Breast epithelium (tissue), 3 donors: ENCODE measurements at regions not wholly inside any gene's neighbourhood (a gene's known extent, or its start where the extent isn't known, plus 50 kb on each side); places are given as distances from the start of the nearest gene placed in this dataset.

Source experiments
- CTCF ChIP-seq, 3 donors: fragments of 450-650 bp; IDR thresholded peaks; one replicate each; pipeline ENCODE4 v1.5.1; 2016 to 2017; ENCODE audit warnings: antibody characterized with exemption in 3 of 3, mild to moderate bottlenecking in 3 of 3, moderate library complexity in 3 of 3
- POLR2A ChIP-seq: fragments of 450-650 bp; IDR thresholded peaks from one replicate; pipeline ENCODE4 v1.6.1; 2016; ENCODE audit warnings: antibody characterized with exemption, mild to moderate bottlenecking, moderate library complexity
- POLR2AphosphoS5 ChIP-seq, 3 donors: sonication (generic); formaldehyde crosslinking; IDR thresholded peaks; one replicate each; pipeline ENCODE4 v1.6.1; 2017; ENCODE audit warnings: antibody characterized with exemption in 3 of 3

- TF ChIP-seq POLR2A: no peak
- TF ChIP-seq CTCF (IDR thresholded peaks at IDR 0.05): no peak
- TF ChIP-seq POLR2AphosphoS5 (IDR thresholded peaks at IDR 0.05): no peak
Measured at GRCh38 chr7:96400518-96400917, 78.6 kb upstream of the SLC25A13 start.
